PC-3 (cell line): ENCODE measurements at regions not wholly inside any gene's neighbourhood (a gene's known extent, or its start where the extent isn't known, plus 50 kb on each side); places are given as distances from the start of the nearest gene placed in this dataset.
A peak's percentile ranks its signal among the peaks of the same experiment; 100 is the strongest.

Experiments
- ATAC-seq: fragments of 200-7000 bp; cut with Tn5 transposase; 2 replicates; pipeline ENCODE4 v1.9.1; 2020; ENCODE audit warnings: mild to moderate bottlenecking, moderate library complexity
- BruUV-seq: library from RNA; stranded (reverse); fragments of 400-500 nt; replicated peaks from 2 replicates; lab custom pipeline; 2021; lab: Mats Ljungman, UMichigan
- CTCF ChIA-PET: fragments of 300-600 bp; sonication (Branson Sonifier 250); formaldehyde crosslinking; loops from one replicate; lab custom pipeline; 2022; ENCODE audit warnings: antibody characterized with exemption; lab: Charles Lee
- POLR2A ChIA-PET: fragments of 300-600 bp; sonication (Branson Sonifier 250); formaldehyde crosslinking; loops from one replicate; lab custom pipeline; 2022; ENCODE audit warnings: antibody characterized with exemption; ENCODE audit not compliant: unreplicated experiment; lab: Charles Lee
- DNase-seq: peaks from one replicate; pipeline ENCODE4 v3.0.0-alpha.2; 2015
- H2AFZ ChIP-seq: fragments of 300-600 bp; sonication (generic); 2 replicates; pipeline ENCODE4 v1.6.0; 2016; ENCODE audit warnings: antibody characterized with exemption, low read length
- H3F3A ChIP-seq: fragments of 300-600 bp; sonication (generic); one replicate; pipeline ENCODE4 v1.6.0; 2017; ENCODE audit warnings: antibody characterized with exemption, low read length, control low read depth, mild to moderate bottlenecking; ENCODE audit not compliant: unreplicated experiment
- H3K27ac ChIP-seq: fragments of 300-600 bp; sonication (generic); 2 replicates; pipeline ENCODE4 v1.5.1; 2016; ENCODE audit warnings: mild to moderate bottlenecking, low read length
- H3K27me3 ChIP-seq: fragments of 300-600 bp; sonication (generic); 2 replicates; pipeline ENCODE4 v1.6.1; 2016; ENCODE audit warnings: low read length, mixed read lengths
- H3K36me3 ChIP-seq: fragments of 300-600 bp; sonication (generic); 2 replicates; pipeline ENCODE4 v1.6.1; 2016; ENCODE audit warnings: low read depth, mixed run types, low read length, mixed read lengths
- H3K4me1 ChIP-seq: fragments of 300-600 bp; sonication (generic); 2 replicates; pipeline ENCODE4 v1.5.1; 2016; ENCODE audit warnings: low read length; ENCODE audit not compliant: insufficient read depth
- H3K4me2 ChIP-seq: fragments of 300-600 bp; sonication (generic); 2 replicates; pipeline ENCODE4 v1.6.0; 2016; ENCODE audit warnings: low read length
- H3K4me3 ChIP-seq: fragments of 300-600 bp; sonication (generic); 2 replicates; pipeline ENCODE4 v1.5.1; 2016; ENCODE audit warnings: mild to moderate bottlenecking, low read length, mixed read lengths
- H3K79me2 ChIP-seq: fragments of 300-600 bp; sonication (generic); 2 replicates; pipeline ENCODE4 v1.6.1; 2017; ENCODE audit warnings: low read length, mixed read lengths
- H3K9ac ChIP-seq: fragments of 300-600 bp; sonication (generic); 2 replicates; pipeline ENCODE4 v1.6.0; 2016; ENCODE audit warnings: mild to moderate bottlenecking, low read length
- H3K9me2 ChIP-seq: fragments of 300-600 bp; sonication (generic); replicated peaks from 2 replicates; pipeline ENCODE4 v1.6.1; 2016; ENCODE audit warnings: mixed run types, low read length, mixed read lengths
- H3K9me3 ChIP-seq: fragments of 300-600 bp; sonication (generic); 2 replicates; pipeline ENCODE4 v1.6.1; 2016; ENCODE audit warnings: low read length, mixed read lengths
- H4K20me1 ChIP-seq: fragments of 300-600 bp; sonication (generic); 2 replicates; pipeline ENCODE4 v1.6.1; 2016; ENCODE audit warnings: low read length, mixed read lengths
- CTCF ChIP-seq: fragments of 300-600 bp; sonication (generic); conservative IDR thresholded peaks from 2 replicates; pipeline ENCODE4 v1.5.1; 2017; ENCODE audit warnings: antibody characterized with exemption, low read depth, mild to moderate bottlenecking, low read length
- EZH2 ChIP-seq: fragments of 300-600 bp; sonication (generic); IDR thresholded peaks from one replicate; pipeline ENCODE4 v1.6.1; 2017; ENCODE audit warnings: antibody characterized with exemption, mild to moderate bottlenecking, low read length; ENCODE audit not compliant: unreplicated experiment
- EZH2phosphoT487 ChIP-seq: fragments of 300-600 bp; sonication (generic); IDR thresholded peaks from 2 replicates; pipeline ENCODE4 v1.6.1; 2018; ENCODE audit warnings: mild to moderate bottlenecking, antibody characterized with exemption, low read length, borderline replicate concordance
- intact Hi-C: fragments of 100-400 bp; cut with micrococcal nuclease; formaldehyde crosslinking; loops from 2 replicates; pipeline ENCODE4 v1.9.0; 2023

- no peak overlapping the region for H2AFZ ChIP-seq
- no peak for TF ChIP-seq EZH2
- no peak for TF ChIP-seq EZH2phosphoT487
- no peak for TF ChIP-seq CTCF
- intact Hi-C loops, result no loop called here
- no peaks in the 10 kb centered on the region for H3K9me2 ChIP-seq
- H3F3A ChIP-seq, result no peaks in the 10 kb centered on the region
- H3K4me3 ChIP-seq, result no peak overlapping the region
- no peaks in the 10 kb centered on the region for H3K36me3 ChIP-seq
- no peak overlapping the region for H3K9ac ChIP-seq
- no peak overlapping the region for H3K4me2 ChIP-seq
- DNase-seq (peak; percentile 44), ATAC-seq (no peak)
- H3K79me2 ChIP-seq, result no peaks in the 10 kb centered on the region
- no peaks in the 10 kb centered on the region for H3K9me3 ChIP-seq
- CTCF ChIA-PET, result no interaction called here
- POLR2A ChIA-PET, result no interaction called here
- H3K27me3 ChIP-seq, result no peaks in the 10 kb centered on the region
- peaks cover 16% of the 10 kb centered on the region for H3K4me1 ChIP-seq
- no TSS peak for BruUV-seq
- H3K27ac ChIP-seq, result no peak overlapping the region
- no peaks in the 10 kb centered on the region for H4K20me1 ChIP-seq
Observed at GRCh38 chr15:62969442-62970089, 73.0 kb upstream of the TPM1 start.

- Histone ChIP-seq H3K27me3 (no peaks in the 10 kb centered on the region), H3K4me2 (no peak overlapping the region), H2AFZ (no peak overlapping the region), H3K36me3 (no peaks in the 10 kb centered on the region), H4K20me1 (no peaks in the 10 kb centered on the region), H3K79me2 (no peaks in the 10 kb centered on the region), H3K27ac (no peak overlapping the region), H3K9me2 (no peaks in the 10 kb centered on the region), H3F3A (no peaks in the 10 kb centered on the region), H3K4me3 (no peak overlapping the region), H3K9me3 (no peaks in the 10 kb centered on the region), H3K9ac (no peak overlapping the region), H3K4me1 (peaks cover 16% of the 10 kb centered on the region)
- TF ChIP-seq CTCF, result no peak
- no peak for TF ChIP-seq EZH2phosphoT487
- TF ChIP-seq EZH2, result no peak
- intact Hi-C loops, result no loop called here
- no TSS peak for BruUV-seq
- ATAC-seq (peak; percentile 24; the same call in 1 of the 2 replicates), DNase-seq (peak; percentile 62)
- ChIA-PET CTCF (no interaction called here), POLR2A (no interaction called here)
Observed at GRCh38 chr15:62972814-62973213, 69.7 kb upstream of the TPM1 start.

GRCh38 chr15:62975515-62975914 lies 67.0 kb upstream of the TPM1 start:
- H2AFZ ChIP-seq, result no peak overlapping the region
- no TSS peak for BruUV-seq
- intact Hi-C loops, result no loop called here
- peaks cover 10% of the 10 kb centered on the region for H3K4me1 ChIP-seq
- ChIA-PET POLR2A (no interaction called here), CTCF (no interaction called here)
- no peaks in the 10 kb centered on the region for H3F3A ChIP-seq
- TF ChIP-seq EZH2phosphoT487, result no peak
- no peak for TF ChIP-seq EZH2
- no peak for TF ChIP-seq CTCF
- H3K9ac ChIP-seq, result no peak overlapping the region
- ATAC-seq (no peak), DNase-seq (no peak)
- H3K36me3 ChIP-seq, result no peaks in the 10 kb centered on the region
- H3K4me3 ChIP-seq, result no peak overlapping the region
- H3K4me2 ChIP-seq, result no peak overlapping the region
- no peak overlapping the region for H3K27ac ChIP-seq
- H3K79me2 ChIP-seq, result no peaks in the 10 kb centered on the region
- H3K9me2 ChIP-seq, result no peaks in the 10 kb centered on the region
- H3K9me3 ChIP-seq, result no peaks in the 10 kb centered on the region
- H4K20me1 ChIP-seq, result no peaks in the 10 kb centered on the region
- no peaks in the 10 kb centered on the region for H3K27me3 ChIP-seq
